ENCODE measurements at regions not wholly inside any gene's neighbourhood (a gene's known extent, or its start where the extent isn't known, plus 50 kb on each side); places are given as distances from the start of the nearest gene placed in this dataset.

- TF ChIP-seq ZNF462 (CRISPR knock-in tag; IDR thresholded peaks at IDR 0.05) (no peak), CREB1 (CRISPR knock-in tag; IDR thresholded peaks at IDR 0.05; ENCODE audit: low read depth) (no peak)
Measured at GRCh38 chr13:44206434-44206833, 167.2 kb upstream of the SERP2 start (continued).

- 0 out of 3 replicates have a peak, but pooled peaks cover 6% of the 10 kb centered on the region for H3K4me1 Mint-ChIP-seq
- H3F3A ChIP-seq (replicated peaks; ENCODE audit: low read depth), result no peaks in the 10 kb centered on the region
- no peaks in the 10 kb centered on the region for H3K4me1 ChIP-seq (ENCODE audit: insufficient read depth)
- DNase-seq (ENCODE audit: low spot score) (no peak), ATAC-seq (no peak)
- no peak overlapping the region for H2AFZ ChIP-seq
- no peak overlapping the region for H3K4me2 ChIP-seq
- no peak overlapping the region for H3K27ac Mint-ChIP-seq
- H3K79me2 ChIP-seq (replicated peaks; ENCODE audit: insufficient read depth), result no peaks in the 10 kb centered on the region
- H3K27me3 Mint-ChIP-seq (ENCODE audit: insufficient read depth, low read depth, poor library complexity), result peaks cover 15% of the 10 kb centered on the region
- no peaks in the 10 kb centered on the region for H3K36me3 Mint-ChIP-seq (ENCODE audit: low read depth)
- no peaks in the 10 kb centered on the region; the same call in 2 of the 3 replicates for H3K9me3 Mint-ChIP-seq
- H4K20me1 ChIP-seq (replicated peaks; ENCODE audit: insufficient read depth), result no peaks in the 10 kb centered on the region
- no peak overlapping the region for H3K4me3 Mint-ChIP-seq
- no peaks in the 10 kb centered on the region for H3K36me3 ChIP-seq (ENCODE audit: insufficient read depth)
- H3K27me3 ChIP-seq (ENCODE audit: insufficient read depth), result no peaks in the 10 kb centered on the region
- H3K4me3 ChIP-seq, result no peak overlapping the region
- no peaks in the 10 kb centered on the region for H3K9me2 ChIP-seq (ENCODE audit: insufficient read depth)
- H3K27ac ChIP-seq (ENCODE audit: low read depth), result no peak overlapping the region
- TF ChIP-seq JUNB (IDR thresholded peaks at IDR 0.05; ENCODE audit: unreplicated experiment) (no peak), CREB1 (CRISPR knock-in tag; IDR thresholded peaks at IDR 0.05; ENCODE audit: low read depth) (no peak), STAT1 (IDR thresholded peaks at IDR 0.05; ENCODE audit: unreplicated experiment) (no peak), ZNF462 (CRISPR knock-in tag; IDR thresholded peaks at IDR 0.05) (no peak), EZH2phosphoT487 (IDR thresholded peaks at IDR 0.05; ENCODE audit: unreplicated experiment) (no peak), ZNF114 (CRISPR knock-in tag; IDR thresholded peaks at IDR 0.05) (no peak), NANOG (IDR thresholded peaks at IDR 0.05; ENCODE audit: borderline replicate concordance) (no peak), ETS1 (IDR thresholded peaks at IDR 0.05) (no peak), POLR2AphosphoS5 (IDR thresholded peaks at IDR 0.05; ENCODE audit: low read depth) (no peak), EZH2 (IDR thresholded peaks at IDR 0.05; ENCODE audit: low read depth, unreplicated experiment) (no peak)
Measured at GRCh38 chr13:44207476-44207875, 166.1 kb upstream of the SERP2 start.
